HL-60 (cell line): ENCODE measurements at regions not wholly inside any gene's neighbourhood (a gene's known extent, or its start where the extent isn't known, plus 50 kb on each side); places are given as distances from the start of the nearest gene placed in this dataset.

Experiments
- DNase-seq, 2 experiments: peaks; one replicate each; pipeline ENCODE4 v3.0.0-alpha.2; 2010 to 2020; ENCODE audit warnings: low read depth in 1 of 2, low spot score in 1 of 2
- H3K27ac ChIP-seq: fragments of 250-450 bp; sonication (Bioruptor Pico); replicated peaks from 2 replicates; pipeline ENCODE4 v1.5.1; 2020; ENCODE audit warnings: mild to moderate bottlenecking, moderate library complexity
- H3K27me3 ChIP-seq: fragments of 250-450 bp; sonication (Bioruptor Pico); 2 replicates; pipeline ENCODE4 v1.5.1; 2021; ENCODE audit warnings: mild to moderate bottlenecking, moderate library complexity; ENCODE audit not compliant: insufficient read depth, poor library complexity, severe bottlenecking
- H3K4me3 ChIP-seq: replicated peaks from 2 replicates; pipeline ENCODE4 v1.5.1; 2011; ENCODE audit warnings: mild to moderate bottlenecking, control low read depth, low read length; ENCODE audit not compliant: insufficient read depth
- CTCF ChIP-seq: IDR thresholded peaks from one replicate; pipeline ENCODE4 v1.5.1; 2011; ENCODE audit warnings: low read length, control low read depth, inconsistent platforms; ENCODE audit not compliant: insufficient read depth
- GABPA ChIP-seq: IDR thresholded peaks from 2 replicates; pipeline ENCODE4 v1.6.1; 2012; ENCODE audit warnings: low read depth
- POLR2AphosphoS5 ChIP-seq: IDR thresholded peaks from 2 replicates; pipeline ENCODE4 v1.6.1; 2012; ENCODE audit warnings: low read depth
- REST ChIP-seq: IDR thresholded peaks from 2 replicates; pipeline ENCODE4 v1.6.1; 2012; ENCODE audit warnings: low read depth; ENCODE audit not compliant: insufficient replicate concordance
- SPI1 ChIP-seq: IDR thresholded peaks from 2 replicates; pipeline ENCODE4 v1.6.1; 2012; ENCODE audit warnings: low read depth, mild to moderate bottlenecking, borderline replicate concordance

GRCh38 chr20:52624281-52624680 lies 347.9 kb upstream of the TSHZ2 start:
- H3K4me3 ChIP-seq: no peak overlapping the region
- no peak overlapping the region for H3K27ac ChIP-seq
- H3K27me3 ChIP-seq: no peaks in the 10 kb centered on the region
- TF ChIP-seq POLR2AphosphoS5: no peak
- TF ChIP-seq REST: no peak
- TF ChIP-seq GABPA: no peak
- no peak for TF ChIP-seq CTCF
- no peak for TF ChIP-seq SPI1
- DNase-seq: no peak

GRCh38 chr20:52622081-52622480 lies 350.1 kb upstream of the TSHZ2 start:
- DNase-seq: no peak
- TF ChIP-seq SPI1 (no peak), CTCF (no peak), REST (no peak), GABPA (no peak), POLR2AphosphoS5 (no peak)
- Histone ChIP-seq H3K27ac (no peak overlapping the region), H3K4me3 (no peak overlapping the region), H3K27me3 (no peaks in the 10 kb centered on the region)

GRCh38 chr20:52621401-52621800 lies 350.8 kb upstream of the TSHZ2 start:
- Histone ChIP-seq H3K27me3 (no peaks in the 10 kb centered on the region), H3K27ac (no peak overlapping the region), H3K4me3 (no peak overlapping the region)
- TF ChIP-seq REST: no peak
- TF ChIP-seq GABPA: no peak
- TF ChIP-seq CTCF: no peak
- no peak for TF ChIP-seq SPI1
- TF ChIP-seq POLR2AphosphoS5: no peak
- DNase-seq: no peak
